IMR-90 (cell line): ENCODE measurements at regions not wholly inside any gene's neighbourhood (a gene's known extent, or its start where the extent isn't known, plus 50 kb on each side); places are given as distances from the start of the nearest gene placed in this dataset.

Experiments used
- ATAC-seq: fragments of 200-7000 bp; cut with Tn5 transposase; 2 replicates; pipeline ENCODE4 v1.9.1; 2020; ENCODE audit warnings: low read depth, mild to moderate bottlenecking, moderate library complexity
- BruUV-seq: library from RNA; stranded (reverse); fragments of 400-500 nt; replicated peaks from 2 replicates; lab custom pipeline; 2021; lab: Mats Ljungman, UMichigan
- CTCF ChIA-PET: fragments of 300-600 bp; formaldehyde crosslinking; extraction: SDS; loops from one replicate; lab custom pipeline; 2021; ENCODE audit warnings: antibody characterized with exemption; lab: Yijun Ruan, JAX
- POLR2A ChIA-PET: fragments of 300-600 bp; sonication (Branson Sonifier 250); formaldehyde crosslinking; loops from one replicate; lab custom pipeline; 2022; ENCODE audit warnings: antibody characterized with exemption; ENCODE audit not compliant: unreplicated experiment; lab: Charles Lee
- DNase-seq: peaks from one replicate; pipeline ENCODE4 v3.0.0; 2013
- H2AFZ ChIP-seq: replicated peaks from 2 replicates; pipeline ENCODE3; 2013; ENCODE audit warnings: low read length, mild to moderate bottlenecking; ENCODE audit not compliant: poor library complexity
- H2AK5ac ChIP-seq: 2 replicates; pipeline ENCODE4 v1.6.1; 2013; ENCODE audit warnings: low read depth, low read length, inconsistent platforms
- H2AK9ac ChIP-seq: replicated peaks from 2 replicates; pipeline ENCODE3; 2013; ENCODE audit warnings: mild to moderate bottlenecking, low read depth, low read length, moderate library complexity; ENCODE audit not compliant: poor library complexity
- H2BK120ac ChIP-seq: 2 replicates; pipeline ENCODE4 v1.6.1; 2013; ENCODE audit warnings: low read depth, low read length, inconsistent platforms
- H2BK15ac ChIP-seq: 3 replicates; pipeline ENCODE4 v1.6.1; 2013; ENCODE audit warnings: low read depth, low read length, inconsistent platforms
- H2BK20ac ChIP-seq: 2 replicates; pipeline ENCODE4 v1.6.1; 2013; ENCODE audit warnings: low read depth, mild to moderate bottlenecking, inconsistent platforms, low read length, moderate library complexity
- H2BK5ac ChIP-seq: 2 replicates; pipeline ENCODE4 v1.6.1; 2013; ENCODE audit warnings: mild to moderate bottlenecking, low read depth, low read length, inconsistent platforms; ENCODE audit not compliant: poor library complexity, severe bottlenecking
- H3K14ac ChIP-seq: replicated peaks from 2 replicates; pipeline ENCODE4 v1.6.1; 2013; ENCODE audit warnings: low read depth, low read length, inconsistent platforms
- H3K18ac ChIP-seq: 2 replicates; pipeline ENCODE4 v1.6.1; 2013; ENCODE audit warnings: low read depth, low read length, control low read depth
- H3K23ac ChIP-seq: 2 replicates; pipeline ENCODE4 v1.6.1; 2013; ENCODE audit warnings: low read depth, low read length, inconsistent platforms
- H3K27ac ChIP-seq: 2 replicates; pipeline ENCODE4 v1.5.1; 2013; ENCODE audit warnings: mild to moderate bottlenecking, control low read depth, low read length; ENCODE audit not compliant: insufficient read depth
- H3K27me3 ChIP-seq: 2 replicates; pipeline ENCODE4 v1.6.1; 2013; ENCODE audit warnings: low read length; ENCODE audit not compliant: control insufficient read depth, insufficient read depth
- H3K36me3 ChIP-seq: 2 replicates; pipeline ENCODE4 v1.6.1; 2013; ENCODE audit warnings: low read length, mixed read lengths; ENCODE audit not compliant: control insufficient read depth, insufficient read depth
- H3K4ac ChIP-seq: 2 replicates; pipeline ENCODE4 v1.6.1; 2013; ENCODE audit warnings: low read depth, low read length, inconsistent platforms
- H3K4me1 ChIP-seq: 2 replicates; pipeline ENCODE4 v1.6.1; 2013; ENCODE audit warnings: low read length, mixed read lengths; ENCODE audit not compliant: control insufficient read depth, insufficient read depth
- H3K4me2 ChIP-seq: 2 replicates; pipeline ENCODE4 v1.6.1; 2013; ENCODE audit warnings: low read depth, mild to moderate bottlenecking, control low read depth, low read length, moderate library complexity
- H3K4me3 ChIP-seq: 2 replicates; pipeline ENCODE4 v1.5.1; 2013; ENCODE audit warnings: low read depth, mild to moderate bottlenecking, control low read depth, low read length, moderate library complexity; ENCODE audit not compliant: insufficient read depth
- H3K56ac ChIP-seq: 2 replicates; pipeline ENCODE4 v1.6.1; 2013; ENCODE audit warnings: low read length, inconsistent platforms; ENCODE audit not compliant: insufficient read depth; ENCODE audit errors: extremely low read depth
- H3K79me1 ChIP-seq, 2 experiments: 2 replicates each; pipeline ENCODE4 v1.6.1; 2013; ENCODE audit warnings: low read length in 2 of 2, inconsistent platforms in 1 of 2, low read depth in 1 of 2
- H3K9ac ChIP-seq: 2 replicates; pipeline ENCODE4 v1.6.1; 2013; ENCODE audit warnings: low read depth, low read length, control low read depth
- H3K9me1 ChIP-seq: 2 replicates; pipeline ENCODE4 v1.6.1; 2013; ENCODE audit warnings: low read length, inconsistent platforms; ENCODE audit not compliant: insufficient read depth
- H3K9me3 ChIP-seq: 2 replicates; pipeline ENCODE4 v1.6.1; 2013; ENCODE audit warnings: low read length; ENCODE audit not compliant: control insufficient read depth, insufficient read depth
- H4K20me1 ChIP-seq: 2 replicates; pipeline ENCODE4 v1.6.1; 2013; ENCODE audit warnings: low read length, inconsistent platforms; ENCODE audit not compliant: insufficient read depth
- H4K5ac ChIP-seq: 2 replicates; pipeline ENCODE4 v1.6.1; 2013; ENCODE audit warnings: mild to moderate bottlenecking, low read depth, low read length, control low read depth
- H4K8ac ChIP-seq, 2 experiments: 2 replicates each; pipeline ENCODE4 v1.6.1; 2013; ENCODE audit warnings: low read depth in 2 of 2, low read length in 2 of 2, control low read depth in 1 of 2, inconsistent platforms in 1 of 2
- H4K91ac ChIP-seq: 2 replicates; pipeline ENCODE4 v1.6.1; 2013; ENCODE audit warnings: low read depth, low read length, inconsistent platforms; ENCODE audit not compliant: insufficient read depth
- BHLHE40 ChIP-seq: fragments of 150-350 bp; IDR thresholded peaks from 2 replicates; pipeline ENCODE4 v1.6.1; 2016; ENCODE audit warnings: mild to moderate bottlenecking, low read depth, low read length
- CEBPB ChIP-seq: IDR thresholded peaks from 2 replicates; pipeline ENCODE4 v1.6.1; 2012; ENCODE audit warnings: low read depth, low read length, improper control_type of control experiment
- CHD1 ChIP-seq: IDR thresholded peaks from 2 replicates; pipeline ENCODE4 v1.6.1; 2012; ENCODE audit warnings: low read depth, low read length, improper control_type of control experiment
- FOS ChIP-seq: fragments of 150-350 bp; IDR thresholded peaks from 2 replicates; pipeline ENCODE4 v1.6.1; 2016; ENCODE audit warnings: low read depth, low read length
- MAFK ChIP-seq: IDR thresholded peaks from 2 replicates; pipeline ENCODE4 v1.6.1; 2012; ENCODE audit warnings: low read depth, low read length, improper control_type of control experiment
- MAZ ChIP-seq: IDR thresholded peaks from 2 replicates; pipeline ENCODE4 v1.6.1; 2012; ENCODE audit warnings: low read depth, mild to moderate bottlenecking, low read length, improper control_type of control experiment, moderate library complexity, borderline replicate concordance
- MXI1 ChIP-seq: IDR thresholded peaks from 2 replicates; pipeline ENCODE4 v1.6.1; 2012; ENCODE audit warnings: low read depth, mild to moderate bottlenecking, low read length, moderate library complexity, borderline replicate concordance
- NFE2L2 ChIP-seq: fragments of 150-350 bp; IDR thresholded peaks from 2 replicates; pipeline ENCODE4 v1.6.1; 2016; ENCODE audit warnings: low read depth, mild to moderate bottlenecking, low read length
- POLR2A ChIP-seq: IDR thresholded peaks from 2 replicates; pipeline ENCODE4 v1.6.1; 2012; ENCODE audit warnings: mild to moderate bottlenecking, low read depth, low read length
- RAD21 ChIP-seq: IDR thresholded peaks from 2 replicates; pipeline ENCODE4 v1.6.1; 2012; ENCODE audit warnings: low read length, improper control_type of control experiment
- RCOR1 ChIP-seq: IDR thresholded peaks from 2 replicates; pipeline ENCODE4 v1.6.1; 2012; ENCODE audit warnings: mild to moderate bottlenecking, low read length, improper control_type of control experiment; ENCODE audit not compliant: insufficient replicate concordance
- RFX5 ChIP-seq: IDR thresholded peaks from 2 replicates; pipeline ENCODE4 v1.8.0; 2012; ENCODE audit warnings: low read depth, mild to moderate bottlenecking, low read length, moderate library complexity
- SMC3 ChIP-seq: fragments of 150-350 bp; IDR thresholded peaks from 2 replicates; pipeline ENCODE4 v1.6.1; 2016; ENCODE audit warnings: low read depth, mild to moderate bottlenecking, antibody characterized with exemption, low read length, moderate library complexity
- USF2 ChIP-seq: fragments of 150-350 bp; IDR thresholded peaks from 2 replicates; pipeline ENCODE4 v1.6.1; 2017; ENCODE audit warnings: mild to moderate bottlenecking, antibody characterized with exemption, low read length, low read depth
- WGBS, 2 experiments: methylation state at CpG; one replicate each; pipeline versions ENCODE4 v1.1.5 to v1.1.7; 2013; ENCODE audit warnings: missing lambda C conversion rate in 2 of 2; ENCODE audit not compliant: insufficient read length in 1 of 2; ENCODE audit errors: extremely low coverage in 2 of 2; 5-methylcytosine and 5-hydroxymethylcytosine counted together
- dilution Hi-C: fragments of 300-500 bp; cut with HindIII; formaldehyde crosslinking; loops from one replicate; pipeline ENCODE4 v1.14.3; 2018; ENCODE audit warnings: low sequenced_read_pairs; ENCODE audit not compliant: unreplicated experiment
- in situ Hi-C: fragments of 300-500 bp; cut with MboI; formaldehyde crosslinking; loops from 3 replicates; pipeline ENCODE4 v1.14.3; 2019; ENCODE audit warnings: low sequenced_read_pairs, inconsistent platforms, mixed read lengths
- intact Hi-C: fragments of 100-400 bp; cut with micrococcal nuclease; formaldehyde crosslinking; loops from 2 replicates; pipeline ENCODE4 v1.10.0; 2022
- TF ChIP-seq, protein P1 (sequence below): fragments of 150-350 bp; IDR thresholded peaks from 2 replicates; pipeline ENCODE4 v1.6.1; 2016; ENCODE audit warnings: low read depth, mild to moderate bottlenecking, low read length, moderate library complexity, borderline replicate concordance
- TF ChIP-seq, protein P2 (sequence below): conservative IDR thresholded peaks from 2 replicates; pipeline ENCODE4 v1.5.1; 2012; ENCODE audit warnings: mild to moderate bottlenecking, low read depth, low read length, improper control_type of control experiment

GRCh38 chr6:167530951-167531350 is 206.1 kb downstream of the TTLL2 start:
- Histone ChIP-seq H4K5ac (no peak overlapping the region), H2AK9ac (no peak overlapping the region), H3K9me1 (no peaks in the 10 kb centered on the region), H3K18ac (no peak overlapping the region), H4K91ac (no peak overlapping the region), H3K36me3 (no peaks in the 10 kb centered on the region), H2BK20ac (no peak overlapping the region), H4K20me1 (no peaks in the 10 kb centered on the region), H4K8ac (no peak overlapping the region), H2BK5ac (no peak overlapping the region), H2AFZ (no peak overlapping the region), H3K9ac (no peak overlapping the region), H2BK120ac (no peak overlapping the region), H2BK15ac (no peak overlapping the region), H3K4me2 (no peak overlapping the region), H3K23ac (no peak overlapping the region), H3K56ac (no peak overlapping the region), H3K4me3 (no peak overlapping the region), H3K27ac (no peak overlapping the region), H3K4me1 (no peaks in the 10 kb centered on the region), H3K79me1 (no peaks in the 10 kb centered on the region), H3K27me3 (no peaks in the 10 kb centered on the region), H2AK5ac (no peak overlapping the region), H3K4ac (no peak overlapping the region), H3K9me3 (peaks cover 34% of the 10 kb centered on the region), H3K14ac (no peak overlapping the region)
- DNase-seq (no peak), ATAC-seq (no peak)
- POLR2A ChIA-PET: no interaction called here
- no TSS peak for BruUV-seq
- intact Hi-C loops (no loop called here), dilution Hi-C loops (no loop called here), in situ Hi-C loops (no loop called here)
- CTCF ChIA-PET: no interaction called here
- WGBS, 2 experiments: 13% methylated on average over 6 of the region's 16 CpGs; no CpG with 5 or more reads in 1 of the 2 experiments
- no peak for TF ChIP-seq MAFK
- TF ChIP-seq FOS: no peak
- no peak for TF ChIP-seq BHLHE40
- TF ChIP-seq POLR2A: no peak
- TF ChIP-seq RCOR1: no peak
- TF ChIP-seq NFE2L2: no peak
- TF ChIP-seq SMC3: no peak
- TF ChIP-seq, protein P1, sequence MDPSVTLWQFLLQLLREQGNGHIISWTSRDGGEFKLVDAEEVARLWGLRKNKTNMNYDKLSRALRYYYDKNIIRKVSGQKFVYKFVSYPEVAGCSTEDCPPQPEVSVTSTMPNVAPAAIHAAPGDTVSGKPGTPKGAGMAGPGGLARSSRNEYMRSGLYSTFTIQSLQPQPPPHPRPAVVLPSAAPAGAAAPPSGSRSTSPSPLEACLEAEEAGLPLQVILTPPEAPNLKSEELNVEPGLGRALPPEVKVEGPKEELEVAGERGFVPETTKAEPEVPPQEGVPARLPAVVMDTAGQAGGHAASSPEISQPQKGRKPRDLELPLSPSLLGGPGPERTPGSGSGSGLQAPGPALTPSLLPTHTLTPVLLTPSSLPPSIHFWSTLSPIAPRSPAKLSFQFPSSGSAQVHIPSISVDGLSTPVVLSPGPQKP: no peak
- no peak for TF ChIP-seq RFX5
- TF ChIP-seq USF2: no peak
- TF ChIP-seq MAZ: no peak
- TF ChIP-seq CHD1: no peak
- no peak for TF ChIP-seq RAD21
- TF ChIP-seq, protein P2, sequence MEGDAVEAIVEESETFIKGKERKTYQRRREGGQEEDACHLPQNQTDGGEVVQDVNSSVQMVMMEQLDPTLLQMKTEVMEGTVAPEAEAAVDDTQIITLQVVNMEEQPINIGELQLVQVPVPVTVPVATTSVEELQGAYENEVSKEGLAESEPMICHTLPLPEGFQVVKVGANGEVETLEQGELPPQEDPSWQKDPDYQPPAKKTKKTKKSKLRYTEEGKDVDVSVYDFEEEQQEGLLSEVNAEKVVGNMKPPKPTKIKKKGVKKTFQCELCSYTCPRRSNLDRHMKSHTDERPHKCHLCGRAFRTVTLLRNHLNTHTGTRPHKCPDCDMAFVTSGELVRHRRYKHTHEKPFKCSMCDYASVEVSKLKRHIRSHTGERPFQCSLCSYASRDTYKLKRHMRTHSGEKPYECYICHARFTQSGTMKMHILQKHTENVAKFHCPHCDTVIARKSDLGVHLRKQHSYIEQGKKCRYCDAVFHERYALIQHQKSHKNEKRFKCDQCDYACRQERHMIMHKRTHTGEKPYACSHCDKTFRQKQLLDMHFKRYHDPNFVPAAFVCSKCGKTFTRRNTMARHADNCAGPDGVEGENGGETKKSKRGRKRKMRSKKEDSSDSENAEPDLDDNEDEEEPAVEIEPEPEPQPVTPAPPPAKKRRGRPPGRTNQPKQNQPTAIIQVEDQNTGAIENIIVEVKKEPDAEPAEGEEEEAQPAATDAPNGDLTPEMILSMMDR: no peak
- no peak for TF ChIP-seq CEBPB
- no peak for TF ChIP-seq MXI1
